Transverse colon (tissue), 4 donors: ENCODE measurements at regions not wholly inside any gene's neighbourhood (a gene's known extent, or its start where the extent isn't known, plus 50 kb on each side); places are given as distances from the start of the nearest gene placed in this dataset.

Source experiments
- DNase-seq: peaks from one replicate; pipeline ENCODE4 v3.0.0-alpha.2; 2019
- H3K27ac ChIP-seq, 4 donors: fragments of 200-600 bp; sonication (generic); 2 replicates each; pipeline ENCODE4 v1.5.1; 2016 to 2018; ENCODE audit warnings: inconsistent platforms in 4 of 4
- H3K27me3 ChIP-seq: fragments of 200-600 bp; sonication (generic); 2 replicates; pipeline ENCODE4 v1.5.1; 2017; ENCODE audit warnings: inconsistent platforms
- H3K36me3 ChIP-seq, 4 donors: fragments of 200-600 bp; sonication (generic); 2 replicates each; pipeline ENCODE4 v1.5.1; 2017 to 2019; ENCODE audit warnings: inconsistent platforms in 4 of 4
- H3K4me1 ChIP-seq, 4 donors: fragments of 200-600 bp; sonication (generic); 2 replicates each; pipeline ENCODE4 v1.5.1; 2017 to 2020; ENCODE audit warnings: inconsistent platforms in 4 of 4
- H3K4me3 ChIP-seq, 4 donors: fragments of 200-600 bp; sonication (generic); 1 replicate in 1 of 4; 2 replicates in 3 of 4; pipeline versions ENCODE4 v1.5.1 to v1.6.1; 2017 to 2019; ENCODE audit warnings: inconsistent platforms in 4 of 4
- H3K9me3 ChIP-seq, 2 donors: fragments of 200-600 bp; sonication (generic); 2 replicates each; pipeline ENCODE4 v1.5.1; 2017 to 2019; ENCODE audit warnings: inconsistent platforms in 2 of 2
- CTCF ChIP-seq, 5 experiments: fragments of 200-600 bp in 3 of 5; fragments of 450-650 bp in 2 of 5; sonication (generic) in 3 of 5; IDR thresholded peaks; 1 replicate in 2 of 5; 2 replicates in 3 of 5; pipeline ENCODE4 v1.5.1; 2016 to 2017; ENCODE audit warnings: antibody characterized with exemption in 5 of 5, inconsistent platforms in 3 of 5, mild to moderate bottlenecking in 2 of 5, moderate library complexity in 1 of 5
- EP300 ChIP-seq: sonication (generic); formaldehyde crosslinking; IDR thresholded peaks from one replicate; pipeline ENCODE4 v1.6.1; 2017; ENCODE audit warnings: antibody characterized with exemption, low read depth
- POLR2A ChIP-seq: fragments of 450-650 bp; IDR thresholded peaks from one replicate; pipeline ENCODE4 v1.6.1; 2016; ENCODE audit warnings: antibody characterized with exemption, mild to moderate bottlenecking, moderate library complexity
- POLR2AphosphoS5 ChIP-seq, 3 donors: sonication (generic); formaldehyde crosslinking; IDR thresholded peaks; one replicate each; pipeline ENCODE4 v1.6.1; 2016; ENCODE audit warnings: antibody characterized with exemption in 3 of 3
- WGBS, 2 donors: methylation state at CpG; one replicate each; pipeline ENCODE4 v1.1.5; 2018; ENCODE audit warnings: low coverage in 1 of 2; 5-methylcytosine and 5-hydroxymethylcytosine counted together
- in situ Hi-C, 4 donors: fragments of 200-750 bp; cut with MboI; loops; one replicate each; pipeline versions ENCODE4 v1.15.0 to v1.15.1; 2017; ENCODE audit warnings: low sequenced_read_pairs in 3 of 4, low pct_ligation_motif_present in 1 of 4, low pct_unique_long_range_greater_than_20kb in 1 of 4
- intact Hi-C: fragments of 100-400 bp; cut with DNase I; formaldehyde crosslinking; loops from one replicate; pipeline ENCODE4 v1.15.1; 2023; ENCODE audit warnings: low total_unique reads

- Histone ChIP-seq H3K36me3 (no peaks in the 10 kb centered on the region), H3K4me1 (no peaks in the 10 kb centered on the region), H3K27me3 (no peaks in the 10 kb centered on the region), H3K4me3 (peak overlapping the region in 2 of 4 donors; percentile 11 to 22), H3K9me3 (no peaks in the 10 kb centered on the region), H3K27ac (peak overlapping the region in 3 of 4 donors; percentile 10 to 48 (median 40))
- intact Hi-C loops (no loop called here), in situ Hi-C loops (no loop called here)
- 61 to 67% methylated on average over 8 of the region's 8 CpGs for WGBS, 2 donors
- TF ChIP-seq POLR2A (no peak), EP300 (no peak), CTCF (IDR thresholded peaks at IDR 0.05) (no peak), POLR2AphosphoS5 (IDR thresholded peaks at IDR 0.05) (no peak)
- DNase-seq = no peak
Observed at GRCh38 chr6:93784794-93785693, 365.7 kb upstream of the EPHA7 start.

GRCh38 chr6:93779086-93779841 lies 359.9 kb upstream of the EPHA7 start:
- Histone ChIP-seq H3K27ac (peak overlapping the region in 3 of 4 donors; percentile 9 to 68 (median 44)), H3K36me3 (no peaks in the 10 kb centered on the region), H3K4me3 (peak overlapping the region in 1 of 4 donors; percentile 32), H3K27me3 (no peaks in the 10 kb centered on the region), H3K4me1 (peaks cover 0 to 14% (median 6%) of the 10 kb centered on the region in 4 donors), H3K9me3 (no peaks in the 10 kb centered on the region)
- in situ Hi-C loops (no loop called here), intact Hi-C loops (loop anchor here (2.0 kb wide), 1 partner anchor 78 kb away; no protein-coding TSS in a partner anchor)
- no peak for DNase-seq
- no peak for TF ChIP-seq POLR2AphosphoS5 (IDR thresholded peaks at IDR 0.05)
- no peak for TF ChIP-seq POLR2A
- TF ChIP-seq EP300 = no peak
- no peak for TF ChIP-seq CTCF (IDR thresholded peaks at IDR 0.05)
- WGBS, 2 donors = 42 to 44% methylated on average over 5 to 12 of the region's 12 CpGs

- no peak overlapping the region for H3K27ac ChIP-seq
- DNase-seq = no peak
- H3K36me3 ChIP-seq = no peaks in the 10 kb centered on the region
- no peaks in the 10 kb centered on the region for H3K27me3 ChIP-seq
- H3K4me3 ChIP-seq = no peak overlapping the region
- no peaks in the 10 kb centered on the region for H3K4me1 ChIP-seq
- 92 to 93% methylated on average over 2 of the region's 2 CpGs for WGBS, 2 donors
- no peak for TF ChIP-seq EP300
- TF ChIP-seq CTCF (IDR thresholded peaks at IDR 0.05) = no peak
- TF ChIP-seq POLR2AphosphoS5 (IDR thresholded peaks at IDR 0.05) = no peak
- TF ChIP-seq POLR2A = no peak
- no peaks in the 10 kb centered on the region for H3K9me3 ChIP-seq
- intact Hi-C loops (no loop called here), in situ Hi-C loops (no loop called here)
Observed at GRCh38 chr6:93759190-93759589, 339.8 kb upstream of the EPHA7 start.

GRCh38 chr6:93751969-93752368 lies 332.6 kb upstream of the EPHA7 start:
- intact Hi-C loops = no loop called here
- Histone ChIP-seq H3K27me3 (no peaks in the 10 kb centered on the region), H3K4me1 (no peaks in the 10 kb centered on the region), H3K27ac (no peak overlapping the region), H3K4me3 (no peak overlapping the region), H3K36me3 (no peaks in the 10 kb centered on the region), H3K9me3 (no peaks in the 10 kb centered on the region)
- TF ChIP-seq POLR2AphosphoS5 (IDR thresholded peaks at IDR 0.05) = no peak
- TF ChIP-seq EP300 = no peak
- no peak for TF ChIP-seq CTCF (IDR thresholded peaks at IDR 0.05)
- no peak for TF ChIP-seq POLR2A
- in situ Hi-C loops = no loop called here
- DNase-seq = no peak
- 39 to 41% methylated on average over 2 of the region's 2 CpGs for WGBS, 2 donors
